AG09319 (cell line): ENCODE measurements at regions not wholly inside any gene's neighbourhood (a gene's known extent, or its start where the extent isn't known, plus 50 kb on each side); places are given as distances from the start of the nearest gene placed in this dataset.

Experiments
- DNase-seq: peaks from one replicate; pipeline ENCODE4 v3.0.0-alpha.2; 2010; ENCODE audit warnings: low read depth; ENCODE audit errors: extremely low read depth
- TF ChIP-seq, protein P1 (sequence below): IDR thresholded peaks from 2 replicates; pipeline ENCODE4 v1.5.1; 2011; ENCODE audit warnings: low read depth, mild to moderate bottlenecking, inconsistent platforms, low read length, moderate library complexity

DNA sequence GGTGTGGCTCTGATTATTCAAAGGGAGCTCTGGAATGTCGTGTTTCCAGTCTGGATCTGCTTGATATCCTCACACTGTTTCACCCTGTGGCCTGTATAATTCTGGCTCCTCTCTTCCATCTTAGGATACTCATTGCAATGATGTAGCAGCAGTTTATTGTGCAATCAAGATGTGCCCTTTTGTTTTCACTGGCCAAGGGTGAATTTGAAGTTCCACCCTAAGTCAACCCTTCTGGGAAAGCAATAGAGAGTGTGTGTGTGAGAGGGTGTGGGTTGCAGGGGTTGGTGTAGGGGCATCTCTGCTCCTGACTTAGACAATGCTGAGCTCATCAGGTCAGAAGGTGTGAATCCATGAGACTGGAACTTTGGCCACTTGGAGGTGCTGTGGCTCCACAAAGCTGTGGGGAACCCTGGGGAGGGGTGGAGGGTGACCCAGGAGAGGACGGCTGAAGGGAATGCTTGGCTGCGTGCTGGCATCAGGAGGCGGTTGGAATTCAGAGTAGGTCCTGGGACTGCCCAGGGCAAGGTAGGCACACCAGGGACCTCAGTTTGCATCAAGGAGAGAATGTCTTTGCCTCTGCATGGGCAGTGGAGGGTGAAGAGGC, 118.0 kb upstream of the PRSS58 start:
- no peak for DNase-seq
- TF ChIP-seq, protein P1, sequence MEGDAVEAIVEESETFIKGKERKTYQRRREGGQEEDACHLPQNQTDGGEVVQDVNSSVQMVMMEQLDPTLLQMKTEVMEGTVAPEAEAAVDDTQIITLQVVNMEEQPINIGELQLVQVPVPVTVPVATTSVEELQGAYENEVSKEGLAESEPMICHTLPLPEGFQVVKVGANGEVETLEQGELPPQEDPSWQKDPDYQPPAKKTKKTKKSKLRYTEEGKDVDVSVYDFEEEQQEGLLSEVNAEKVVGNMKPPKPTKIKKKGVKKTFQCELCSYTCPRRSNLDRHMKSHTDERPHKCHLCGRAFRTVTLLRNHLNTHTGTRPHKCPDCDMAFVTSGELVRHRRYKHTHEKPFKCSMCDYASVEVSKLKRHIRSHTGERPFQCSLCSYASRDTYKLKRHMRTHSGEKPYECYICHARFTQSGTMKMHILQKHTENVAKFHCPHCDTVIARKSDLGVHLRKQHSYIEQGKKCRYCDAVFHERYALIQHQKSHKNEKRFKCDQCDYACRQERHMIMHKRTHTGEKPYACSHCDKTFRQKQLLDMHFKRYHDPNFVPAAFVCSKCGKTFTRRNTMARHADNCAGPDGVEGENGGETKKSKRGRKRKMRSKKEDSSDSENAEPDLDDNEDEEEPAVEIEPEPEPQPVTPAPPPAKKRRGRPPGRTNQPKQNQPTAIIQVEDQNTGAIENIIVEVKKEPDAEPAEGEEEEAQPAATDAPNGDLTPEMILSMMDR, result peak; percentile 14

DNA sequence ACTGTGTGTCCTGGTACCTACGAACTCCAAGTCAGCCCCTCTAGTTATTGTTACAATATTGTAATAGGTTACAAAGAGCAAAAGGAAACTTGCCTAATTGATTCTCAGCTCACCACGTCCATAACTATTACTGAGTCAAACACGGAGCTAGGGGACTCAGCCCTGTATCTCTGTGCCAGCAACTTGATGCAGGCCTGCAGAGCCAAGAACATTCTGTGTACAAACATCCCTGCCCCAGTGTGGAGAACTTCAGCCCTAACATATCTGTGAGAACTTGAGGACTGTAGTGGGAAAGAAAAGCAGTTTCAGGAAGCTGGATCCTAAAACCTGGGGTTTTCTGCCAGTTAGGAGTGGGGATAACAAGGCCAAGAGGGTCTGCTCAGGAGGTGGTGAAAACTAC, 114.9 kb upstream of the PRSS58 start:
- no peak for DNase-seq
- TF ChIP-seq, protein P1, result no peak

DNA sequence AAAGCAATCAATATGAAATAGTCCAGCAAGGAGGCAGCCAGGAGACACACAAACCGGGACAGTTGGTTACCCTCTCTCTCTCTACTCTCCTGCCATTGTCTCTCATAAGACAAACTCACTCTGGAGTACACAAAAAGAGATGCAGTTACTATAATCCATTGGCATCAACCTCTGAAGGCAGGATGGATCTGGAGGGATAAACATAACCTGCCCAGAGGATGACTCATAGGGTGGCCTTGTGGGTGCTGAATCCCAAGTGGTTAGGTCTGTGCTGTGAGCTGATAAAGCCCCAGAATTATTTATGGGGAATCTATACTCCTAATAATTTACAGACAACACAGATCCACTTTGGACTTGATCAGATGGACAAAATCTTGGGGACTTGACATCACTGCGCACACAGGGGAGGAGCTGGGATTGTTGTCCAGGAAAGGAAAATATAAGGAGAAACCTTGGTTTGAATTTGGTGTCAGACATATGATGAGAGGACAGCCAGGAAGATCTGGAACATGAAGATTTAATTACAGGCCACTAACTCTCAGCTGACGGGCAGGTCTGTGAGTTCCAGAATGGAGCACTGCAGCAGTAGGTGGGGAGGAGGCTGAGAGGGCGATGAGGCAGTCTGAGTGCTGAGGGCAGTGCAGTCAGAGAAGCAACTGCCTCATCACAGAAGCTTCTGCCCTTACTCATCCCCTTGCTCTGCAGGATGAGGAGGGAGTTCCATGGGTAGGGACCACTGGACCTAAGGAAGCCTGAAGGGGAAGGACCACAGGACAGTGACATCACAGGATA, 113.9 kb upstream of the PRSS58 start:
- TF ChIP-seq, protein P1, result no peak
- no peak for DNase-seq

DNA sequence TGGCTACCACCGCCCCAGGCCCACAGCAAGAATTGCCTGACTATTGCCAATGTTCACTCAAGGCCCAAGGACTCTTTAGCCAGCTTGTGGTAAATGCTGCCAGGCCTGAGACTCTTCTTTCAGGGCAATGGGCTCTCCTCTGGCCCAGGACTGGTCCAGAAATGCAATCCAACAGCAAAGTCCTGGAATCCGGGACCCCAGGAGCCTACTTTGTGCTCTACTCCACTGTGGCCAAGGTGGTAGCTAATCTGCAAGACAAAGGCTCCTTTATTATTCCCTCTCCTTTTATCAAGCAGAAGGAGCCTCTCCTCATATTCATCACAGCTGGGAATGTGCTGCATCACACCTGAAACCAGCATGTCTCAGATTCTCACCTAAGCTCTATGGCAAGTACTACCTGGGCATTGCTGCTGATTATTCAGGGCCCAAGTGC, 107.6 kb upstream of the PRSS58 start:
- no peak for DNase-seq
- TF ChIP-seq, protein P1, result no peak

DNA sequence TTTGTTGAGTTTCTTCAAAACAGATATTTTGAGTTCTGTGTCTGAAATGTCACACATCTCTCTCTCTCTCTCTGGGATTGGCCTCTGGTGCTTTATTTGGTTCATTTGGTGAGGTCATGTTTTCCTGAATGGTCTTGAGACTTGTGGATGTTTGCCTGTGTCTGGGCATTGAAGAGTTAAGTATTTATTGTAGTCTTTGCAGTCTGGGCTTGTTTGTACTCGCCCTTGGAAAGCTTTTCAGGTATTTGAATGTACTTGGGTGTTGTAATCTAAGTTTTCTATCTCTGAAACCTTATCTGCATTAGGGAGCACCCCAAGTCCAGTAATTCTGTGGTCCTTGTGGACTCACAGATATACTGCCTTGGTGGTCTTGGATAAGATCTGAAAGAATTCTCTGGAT, 106.7 kb upstream of the PRSS58 start:
- TF ChIP-seq, protein P1, result no peak
- DNase-seq, result no peak

DNA sequence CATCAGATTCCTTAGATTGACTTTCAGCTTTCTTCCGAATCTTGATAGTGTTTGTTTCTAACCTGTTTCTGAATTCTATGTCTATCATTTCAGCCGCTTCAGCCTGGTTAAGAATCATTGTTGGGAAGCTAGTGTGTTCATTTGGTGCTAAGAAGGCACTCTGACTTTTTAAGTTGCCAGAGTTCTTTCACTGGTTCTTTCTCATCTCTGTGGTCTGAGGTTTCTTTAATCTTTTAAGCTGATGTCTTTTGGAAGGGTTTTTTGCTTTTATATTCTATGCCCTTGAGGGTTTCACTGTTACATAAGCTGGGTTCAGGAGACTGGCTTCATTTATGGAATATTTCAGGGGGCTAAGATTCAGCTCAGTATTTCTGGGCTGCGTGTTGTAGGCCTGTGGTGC, 104.5 kb upstream of the PRSS58 start:
- no peak for DNase-seq
- TF ChIP-seq, protein P1, result no peak

DNA sequence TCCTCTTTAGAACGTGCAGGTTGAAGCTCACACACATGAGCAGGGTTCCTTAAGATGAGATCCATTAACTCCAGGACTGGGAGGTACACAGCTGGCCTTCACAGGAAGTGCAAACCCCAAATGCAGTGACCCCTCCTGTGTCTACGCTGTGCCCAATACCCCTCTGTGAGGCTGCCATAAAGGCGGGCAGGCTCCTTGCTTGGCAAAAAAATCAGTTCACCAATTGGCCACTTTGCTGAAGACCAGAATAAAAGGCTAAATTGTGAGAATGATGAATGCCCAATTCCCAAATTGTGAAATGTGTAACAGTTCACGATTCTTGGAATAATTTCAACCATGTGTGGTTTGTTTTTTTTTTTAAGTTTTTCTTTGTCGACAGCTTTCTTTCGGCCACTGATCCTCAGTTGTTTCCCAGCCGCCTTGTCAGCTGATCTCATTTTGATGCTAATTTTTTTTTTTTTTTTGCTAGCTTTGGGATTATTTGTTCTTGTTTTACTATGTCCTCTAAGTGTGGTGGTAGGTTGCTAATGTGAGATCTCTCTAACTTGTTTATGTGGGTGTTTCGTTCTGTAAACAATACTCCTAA, 101.9 kb upstream of the PRSS58 start:
- DNase-seq, result no peak
- TF ChIP-seq, protein P1, result no peak
